ENCODE measurements at regions not wholly inside any gene's neighbourhood (a gene's known extent, or its start where the extent isn't known, plus 50 kb on each side); places are given as distances from the start of the nearest gene placed in this dataset.

GRCh38 chr1:194476872-194477271 is 1290.5 kb upstream of the B3GALT2 start:
- Histone ChIP-seq H3K9ac (ENCODE audit: low read depth, low read length, poor library complexity, severe bottlenecking) (no peak overlapping the region), H3K9me3 (ENCODE audit: insufficient read depth, low read depth, low read length) (no peaks in the 10 kb centered on the region)

GRCh38 chr1:194476351-194476750 is 1289.9 kb upstream of the B3GALT2 start:
- H2AFZ ChIP-seq (ENCODE audit: low read length) = no peak overlapping the region
- H3K79me2 ChIP-seq (ENCODE audit: insufficient read depth, low read length) = no peaks in the 10 kb centered on the region
- no peak overlapping the region for H3K4me2 ChIP-seq (ENCODE audit: low read depth, low read length, poor library complexity, severe bottlenecking)

More at GRCh38 chr1:194476872-194477271, 1290.5 kb upstream of the B3GALT2 start:
- no peak for TF ChIP-seq CTCF (conservative IDR thresholded peaks at IDR 0.05; ENCODE audit: low read length)
- TF ChIP-seq EZH2phosphoT487 (IDR thresholded peaks at IDR 0.05; ENCODE audit: borderline replicate concordance) = no peak
- Histone ChIP-seq H3K79me2 (ENCODE audit: insufficient read depth, low read length) (no peaks in the 10 kb centered on the region), H3K36me3 (ENCODE audit: insufficient read depth, low read length) (no peaks in the 10 kb centered on the region), H3K27me3 (ENCODE audit: insufficient read depth, low read length, poor library complexity, severe bottlenecking) (no peaks in the 10 kb centered on the region), H3K9me2 (replicated peaks; ENCODE audit: low read depth, low read length) (no peaks in the 10 kb centered on the region), H3K4me2 (ENCODE audit: low read depth, low read length, poor library complexity, severe bottlenecking) (no peak overlapping the region), H3K4me3 (ENCODE audit: low read length, poor library complexity, severe bottlenecking) (no peak overlapping the region), H3F3A (ENCODE audit: low read depth) (no peaks in the 10 kb centered on the region), H4K20me1 (ENCODE audit: insufficient read depth, low read length, poor library complexity, severe bottlenecking) (no peaks in the 10 kb centered on the region), H3K4me1 (ENCODE audit: insufficient read depth, low read length, poor library complexity, severe bottlenecking) (no peaks in the 10 kb centered on the region), H2AFZ (ENCODE audit: low read length) (no peak overlapping the region)

GRCh38 chr1:194474701-194475100 is 1288.3 kb upstream of the B3GALT2 start:
- Histone ChIP-seq H3F3A (ENCODE audit: low read depth) (no peaks in the 10 kb centered on the region), H3K79me2 (ENCODE audit: insufficient read depth, low read length) (no peaks in the 10 kb centered on the region), H3K4me3 (ENCODE audit: low read length, poor library complexity, severe bottlenecking) (no peak overlapping the region), H3K27me3 (ENCODE audit: insufficient read depth, low read length, poor library complexity, severe bottlenecking) (no peaks in the 10 kb centered on the region), H3K4me1 (ENCODE audit: insufficient read depth, low read length, poor library complexity, severe bottlenecking) (no peaks in the 10 kb centered on the region), H3K9ac (ENCODE audit: low read depth, low read length, poor library complexity, severe bottlenecking) (no peak overlapping the region), H3K4me2 (ENCODE audit: low read depth, low read length, poor library complexity, severe bottlenecking) (no peak overlapping the region), H3K9me3 (ENCODE audit: insufficient read depth, low read depth, low read length) (no peaks in the 10 kb centered on the region), H2AFZ (ENCODE audit: low read length) (no peak overlapping the region), H3K9me2 (replicated peaks; ENCODE audit: low read depth, low read length) (no peaks in the 10 kb centered on the region), H4K20me1 (ENCODE audit: insufficient read depth, low read length, poor library complexity, severe bottlenecking) (no peaks in the 10 kb centered on the region), H3K36me3 (ENCODE audit: insufficient read depth, low read length) (no peaks in the 10 kb centered on the region)
- TF ChIP-seq CTCF (conservative IDR thresholded peaks at IDR 0.05; ENCODE audit: low read length) = no peak

More at GRCh38 chr1:194476351-194476750, 1289.9 kb upstream of the B3GALT2 start:
- no peaks in the 10 kb centered on the region for H3K9me2 ChIP-seq (replicated peaks; ENCODE audit: low read depth, low read length)
- H3K27me3 ChIP-seq (ENCODE audit: insufficient read depth, low read length, poor library complexity, severe bottlenecking) = no peaks in the 10 kb centered on the region
- no peak for TF ChIP-seq CTCF (conservative IDR thresholded peaks at IDR 0.05; ENCODE audit: low read length)
- no peak for TF ChIP-seq EZH2phosphoT487 (IDR thresholded peaks at IDR 0.05; ENCODE audit: borderline replicate concordance)
- H3K9ac ChIP-seq (ENCODE audit: low read depth, low read length, poor library complexity, severe bottlenecking) = no peak overlapping the region
- no peaks in the 10 kb centered on the region for H3F3A ChIP-seq (ENCODE audit: low read depth)
- H3K4me1 ChIP-seq (ENCODE audit: insufficient read depth, low read length, poor library complexity, severe bottlenecking) = no peaks in the 10 kb centered on the region
- no peaks in the 10 kb centered on the region for H3K36me3 ChIP-seq (ENCODE audit: insufficient read depth, low read length)
- no peaks in the 10 kb centered on the region for H3K9me3 ChIP-seq (ENCODE audit: insufficient read depth, low read depth, low read length)
- H3K4me3 ChIP-seq (ENCODE audit: low read length, poor library complexity, severe bottlenecking) = no peak overlapping the region
- H4K20me1 ChIP-seq (ENCODE audit: insufficient read depth, low read length, poor library complexity, severe bottlenecking) = no peaks in the 10 kb centered on the region

Data from Loucy (cell line).